ENCODE measurements at regions not wholly inside any gene's neighbourhood (a gene's known extent, or its start where the extent isn't known, plus 50 kb on each side); places are given as distances from the start of the nearest gene placed in this dataset.
"Not testable (repeated sequence)": the region's sequence is repeated elsewhere in the genome, so short reads cannot be mapped to it uniquely, and the experiment has no call there.

- DNase-seq = no peak
Observed at GRCh38 chr16:65754820-65755691, 611.4 kb upstream of the CDH5 start.

GRCh38 chr16:65752522-65752844 is 614.0 kb upstream of the CDH5 start:
- no peak for DNase-seq

- DNase-seq = no peak
Observed at GRCh38 chr16:65751622-65752521, 614.6 kb upstream of the CDH5 start.

GRCh38 chr16:65749506-65749905 is 617.0 kb upstream of the CDH5 start:
- no peak for DNase-seq

GRCh38 chr16:65746941-65747340 is 619.5 kb upstream of the CDH5 start:
- no peak for DNase-seq

- DNase-seq = no peak
Observed at GRCh38 chr16:65745201-65745708, 621.2 kb upstream of the CDH5 start.

- no peak for DNase-seq
Observed at GRCh38 chr16:65744401-65744800, 622.1 kb upstream of the CDH5 start.

GRCh38 chr16:65743558-65743957 is 621.7 kb upstream of the CDH11 start:
- DNase-seq = no peak

GRCh38 chr16:65740711-65741110 is 618.8 kb upstream of the CDH11 start:
- no peak for DNase-seq

GRCh38 chr16:65739518-65739917 is 617.7 kb upstream of the CDH11 start:
- no peak for DNase-seq

- DNase-seq = no peak
Observed at GRCh38 chr16:65737831-65738230, 616.0 kb upstream of the CDH11 start.

GRCh38 chr16:65735615-65736014 is 613.8 kb upstream of the CDH11 start:
- DNase-seq = not testable (repeated sequence)

- DNase-seq = no peak
Observed at GRCh38 chr16:65733721-65734120, 611.9 kb upstream of the CDH11 start.

GRCh38 chr16:65731833-65732232 is 610.0 kb upstream of the CDH11 start:
- DNase-seq = no peak

- DNase-seq = no peak
Observed at GRCh38 chr16:65728652-65729051, 606.8 kb upstream of the CDH11 start.

GRCh38 chr16:65728167-65728566 is 606.3 kb upstream of the CDH11 start:
- DNase-seq = no peak

- no peak for DNase-seq
Observed at GRCh38 chr16:65727534-65728137, 605.8 kb upstream of the CDH11 start.

GRCh38 chr16:65725156-65725845 is 603.4 kb upstream of the CDH11 start:
- no peak for DNase-seq

GRCh38 chr16:65722429-65722828 is 600.6 kb upstream of the CDH11 start:
- no peak for DNase-seq

- DNase-seq = no peak
Observed at GRCh38 chr16:65717846-65718245, 596.0 kb upstream of the CDH11 start.

GRCh38 chr16:65716737-65717700 is 595.2 kb upstream of the CDH11 start:
- DNase-seq = no peak
